ENCODE measurements at regions not wholly inside any gene's neighbourhood (a gene's known extent, or its start where the extent isn't known, plus 50 kb on each side); places are given as distances from the start of the nearest gene placed in this dataset.

GRCh38 chr2:150688016-150688415 lies 200.5 kb upstream of the RND3 start:
- TF ChIP-seq EZH2 (IDR thresholded peaks at IDR 0.05) (no peak), CTCF (IDR thresholded peaks at IDR 0.05) (no peak)
